ENCODE measurements at regions not wholly inside any gene's neighbourhood (a gene's known extent, or its start where the extent isn't known, plus 50 kb on each side); places are given as distances from the start of the nearest gene placed in this dataset.

- TF ChIP-seq CTCF (IDR thresholded peaks at IDR 0.05; ENCODE audit: insufficient read depth, low read length, poor library complexity, severe bottlenecking), result no peak
- Histone ChIP-seq H3K27me3 (ENCODE audit: control insufficient read depth, insufficient read depth, low read length) (no peaks in the 10 kb centered on the region), H3K36me3 (ENCODE audit: control insufficient read depth, insufficient read depth, low read length) (no peaks in the 10 kb centered on the region), H3K4me3 (ENCODE audit: low read depth, low read length) (no peak overlapping the region)
- DNase-seq (ENCODE audit: low read depth), result no peak
Observed at GRCh38 chr4:101421386-101421785, 74.1 kb upstream of the PPP3CA start.

GRCh38 chr4:101420661-101421060 is 73.3 kb upstream of the PPP3CA start:
- no peak for TF ChIP-seq CTCF (IDR thresholded peaks at IDR 0.05; ENCODE audit: insufficient read depth, low read length, poor library complexity, severe bottlenecking)
- no peaks in the 10 kb centered on the region for H3K27me3 ChIP-seq (ENCODE audit: control insufficient read depth, insufficient read depth, low read length)
- no peak overlapping the region for H3K4me3 ChIP-seq (ENCODE audit: low read depth, low read length)
- H3K36me3 ChIP-seq (ENCODE audit: control insufficient read depth, insufficient read depth, low read length), result no peaks in the 10 kb centered on the region
- no peak for DNase-seq (ENCODE audit: low read depth)

- DNase-seq (ENCODE audit: low read depth), result no peak
- TF ChIP-seq CTCF (IDR thresholded peaks at IDR 0.05; ENCODE audit: insufficient read depth, low read length, poor library complexity, severe bottlenecking), result no peak
- H3K4me3 ChIP-seq (ENCODE audit: low read depth, low read length), result no peak overlapping the region
- no peaks in the 10 kb centered on the region for H3K36me3 ChIP-seq (ENCODE audit: control insufficient read depth, insufficient read depth, low read length)
- H3K27me3 ChIP-seq (ENCODE audit: control insufficient read depth, insufficient read depth, low read length), result no peaks in the 10 kb centered on the region
Observed at GRCh38 chr4:101419336-101420135, 72.2 kb upstream of the PPP3CA start.

GRCh38 chr4:101418466-101418865 is 71.1 kb upstream of the PPP3CA start:
- no peak overlapping the region for H3K4me3 ChIP-seq (ENCODE audit: low read depth, low read length)
- H3K27me3 ChIP-seq (ENCODE audit: control insufficient read depth, insufficient read depth, low read length), result no peaks in the 10 kb centered on the region
- no peaks in the 10 kb centered on the region for H3K36me3 ChIP-seq (ENCODE audit: control insufficient read depth, insufficient read depth, low read length)
- DNase-seq (ENCODE audit: low read depth), result no peak
- no peak for TF ChIP-seq CTCF (IDR thresholded peaks at IDR 0.05; ENCODE audit: insufficient read depth, low read length, poor library complexity, severe bottlenecking)

GRCh38 chr4:101418055-101418454 is 70.7 kb upstream of the PPP3CA start:
- no peak for TF ChIP-seq CTCF (IDR thresholded peaks at IDR 0.05; ENCODE audit: insufficient read depth, low read length, poor library complexity, severe bottlenecking)
- no peak for DNase-seq (ENCODE audit: low read depth)
- H3K4me3 ChIP-seq (ENCODE audit: low read depth, low read length), result no peak overlapping the region
- no peaks in the 10 kb centered on the region for H3K36me3 ChIP-seq (ENCODE audit: control insufficient read depth, insufficient read depth, low read length)
- H3K27me3 ChIP-seq (ENCODE audit: control insufficient read depth, insufficient read depth, low read length), result no peaks in the 10 kb centered on the region

- TF ChIP-seq CTCF (IDR thresholded peaks at IDR 0.05; ENCODE audit: insufficient read depth, low read length, poor library complexity, severe bottlenecking), result no peak
- Histone ChIP-seq H3K27me3 (ENCODE audit: control insufficient read depth, insufficient read depth, low read length) (no peaks in the 10 kb centered on the region), H3K4me3 (ENCODE audit: low read depth, low read length) (no peak overlapping the region), H3K36me3 (ENCODE audit: control insufficient read depth, insufficient read depth, low read length) (no peaks in the 10 kb centered on the region)
- no peak for DNase-seq (ENCODE audit: low read depth)
Observed at GRCh38 chr4:101417046-101417445, 69.7 kb upstream of the PPP3CA start.
